ENCODE measurements at regions not wholly inside any gene's neighbourhood (a gene's known extent, or its start where the extent isn't known, plus 50 kb on each side); places are given as distances from the start of the nearest gene placed in this dataset.

GRCh38 chr2:175372704-175373701, 191.5 kb upstream of the ATP5MC3 start:
- H3K36me3 ChIP-seq (ENCODE audit: control insufficient read depth, insufficient read depth, low read length) = no peaks in the 10 kb centered on the region
- DNase-seq (ENCODE audit: extremely low read depth, insufficient read length) = no peak
- TF ChIP-seq CTCF (IDR thresholded peaks at IDR 0.05; ENCODE audit: insufficient read depth, low read length, poor library complexity, severe bottlenecking) = no peak
- H3K4me3 ChIP-seq (replicated peaks; ENCODE audit: low read depth, low read length) = no peak overlapping the region
- no peaks in the 10 kb centered on the region for H3K27me3 ChIP-seq (replicated peaks; ENCODE audit: control insufficient read depth, insufficient read depth, low read length)

- no peak for TF ChIP-seq CTCF (IDR thresholded peaks at IDR 0.05; ENCODE audit: insufficient read depth, low read length, poor library complexity, severe bottlenecking)
- Histone ChIP-seq H3K27me3 (replicated peaks; ENCODE audit: control insufficient read depth, insufficient read depth, low read length) (no peaks in the 10 kb centered on the region), H3K36me3 (ENCODE audit: control insufficient read depth, insufficient read depth, low read length) (no peaks in the 10 kb centered on the region), H3K4me3 (replicated peaks; ENCODE audit: low read depth, low read length) (no peak overlapping the region)
- DNase-seq (ENCODE audit: extremely low read depth, insufficient read length) = no peak
Observed at GRCh38 chr2:175371378-175371777, 189.9 kb upstream of the ATP5MC3 start.

- no peak for DNase-seq (ENCODE audit: extremely low read depth, insufficient read length)
- no peaks in the 10 kb centered on the region for H3K27me3 ChIP-seq (replicated peaks; ENCODE audit: control insufficient read depth, insufficient read depth, low read length)
- peak; percentile 79 for TF ChIP-seq CTCF (IDR thresholded peaks at IDR 0.05; ENCODE audit: insufficient read depth, low read length, poor library complexity, severe bottlenecking)
- H3K36me3 ChIP-seq (ENCODE audit: control insufficient read depth, insufficient read depth, low read length) = no peaks in the 10 kb centered on the region
- no peak overlapping the region for H3K4me3 ChIP-seq (replicated peaks; ENCODE audit: low read depth, low read length)
Observed at GRCh38 chr2:175366815-175367214, 185.3 kb upstream of the ATP5MC3 start.

GRCh38 chr2:175363699-175364098, 182.2 kb upstream of the ATP5MC3 start:
- no peak for TF ChIP-seq CTCF (IDR thresholded peaks at IDR 0.05; ENCODE audit: insufficient read depth, low read length, poor library complexity, severe bottlenecking)
- no peaks in the 10 kb centered on the region for H3K36me3 ChIP-seq (ENCODE audit: control insufficient read depth, insufficient read depth, low read length)
- no peaks in the 10 kb centered on the region for H3K27me3 ChIP-seq (replicated peaks; ENCODE audit: control insufficient read depth, insufficient read depth, low read length)
- no peak for DNase-seq (ENCODE audit: extremely low read depth, insufficient read length)
- no peak overlapping the region for H3K4me3 ChIP-seq (replicated peaks; ENCODE audit: low read depth, low read length)

- H3K27me3 ChIP-seq (replicated peaks; ENCODE audit: control insufficient read depth, insufficient read depth, low read length) = no peaks in the 10 kb centered on the region
Observed at GRCh38 chr2:175362331-175362730, 180.8 kb upstream of the ATP5MC3 start.

More at GRCh38 chr2:175362331-175362730, 180.8 kb upstream of the ATP5MC3 start:
- no peak for TF ChIP-seq CTCF (IDR thresholded peaks at IDR 0.05; ENCODE audit: insufficient read depth, low read length, poor library complexity, severe bottlenecking)
- H3K36me3 ChIP-seq (ENCODE audit: control insufficient read depth, insufficient read depth, low read length) = no peaks in the 10 kb centered on the region
- no peak overlapping the region for H3K4me3 ChIP-seq (replicated peaks; ENCODE audit: low read depth, low read length)
- DNase-seq (ENCODE audit: extremely low read depth, insufficient read length) = no peak

Data from GM06990 (cell line).